WERI-Rb-1 (cell line): ENCODE measurements at regions not wholly inside any gene's neighbourhood (a gene's known extent, or its start where the extent isn't known, plus 50 kb on each side); places are given as distances from the start of the nearest gene placed in this dataset.
A peak's percentile ranks its signal among the peaks of the same experiment; 100 is the strongest.

Experiments used
- DNase-seq: peaks from one replicate; pipeline ENCODE4 v3.0.0-alpha.2; 2020
- H3K27ac ChIP-seq: fragments of 250-450 bp; sonication (Bioruptor Pico); 2 replicates; pipeline ENCODE4 v1.5.1; 2020; ENCODE audit warnings: mild to moderate bottlenecking, moderate library complexity
- H3K27me3 ChIP-seq: fragments of 250-450 bp; sonication (Bioruptor Pico); 2 replicates; pipeline ENCODE4 v1.5.1; 2021; ENCODE audit warnings: mild to moderate bottlenecking, low read depth, moderate library complexity; ENCODE audit not compliant: insufficient read depth, severe bottlenecking
- H3K36me3 ChIP-seq: fragments of 250-450 bp; sonication (Bioruptor Pico); 2 replicates; pipeline ENCODE4 v1.5.1; 2020; ENCODE audit warnings: mild to moderate bottlenecking, moderate library complexity
- H3K4me3 ChIP-seq: 2 replicates; pipeline ENCODE4 v1.5.1; 2011; ENCODE audit warnings: low read depth, mild to moderate bottlenecking, control low read depth, low read length
- H3K9me3 ChIP-seq: fragments of 250-450 bp; sonication (Bioruptor Pico); 2 replicates; pipeline ENCODE4 v1.5.1; 2021; ENCODE audit warnings: mild to moderate bottlenecking, moderate library complexity; ENCODE audit not compliant: severe bottlenecking
- TF ChIP-seq, protein P1 (sequence below): IDR thresholded peaks from 2 replicates; pipeline ENCODE4 v1.5.1; 2011; ENCODE audit warnings: low read depth, mild to moderate bottlenecking, control low read depth, inconsistent platforms, low read length

DNA sequence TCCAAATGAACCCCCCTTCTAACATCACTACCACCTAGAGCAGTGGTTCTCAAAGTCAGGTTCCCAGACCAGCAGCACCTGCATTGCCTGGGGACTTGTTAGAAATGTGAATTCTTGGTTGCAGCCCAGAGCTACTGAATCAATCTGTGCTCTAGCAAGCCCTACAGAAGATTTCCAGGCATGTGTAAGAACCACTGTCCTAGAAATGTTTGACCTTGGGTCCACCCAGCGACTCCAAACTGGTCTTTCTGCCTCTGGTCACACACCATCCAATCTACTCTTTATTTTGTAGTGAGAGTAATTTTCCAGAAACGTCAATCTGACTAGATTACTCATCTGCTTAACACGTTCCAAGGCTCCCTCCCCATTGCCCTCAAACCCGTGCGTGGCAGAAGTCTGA lies 169.9 kb downstream of the HAPSTR1 start:
- Histone ChIP-seq H3K27ac (no peak overlapping the region), H3K4me3 (no peak overlapping the region), H3K36me3 (no peaks in the 10 kb centered on the region), H3K27me3 (no peaks in the 10 kb centered on the region), H3K9me3 (no peaks in the 10 kb centered on the region)
- TF ChIP-seq, protein P1, sequence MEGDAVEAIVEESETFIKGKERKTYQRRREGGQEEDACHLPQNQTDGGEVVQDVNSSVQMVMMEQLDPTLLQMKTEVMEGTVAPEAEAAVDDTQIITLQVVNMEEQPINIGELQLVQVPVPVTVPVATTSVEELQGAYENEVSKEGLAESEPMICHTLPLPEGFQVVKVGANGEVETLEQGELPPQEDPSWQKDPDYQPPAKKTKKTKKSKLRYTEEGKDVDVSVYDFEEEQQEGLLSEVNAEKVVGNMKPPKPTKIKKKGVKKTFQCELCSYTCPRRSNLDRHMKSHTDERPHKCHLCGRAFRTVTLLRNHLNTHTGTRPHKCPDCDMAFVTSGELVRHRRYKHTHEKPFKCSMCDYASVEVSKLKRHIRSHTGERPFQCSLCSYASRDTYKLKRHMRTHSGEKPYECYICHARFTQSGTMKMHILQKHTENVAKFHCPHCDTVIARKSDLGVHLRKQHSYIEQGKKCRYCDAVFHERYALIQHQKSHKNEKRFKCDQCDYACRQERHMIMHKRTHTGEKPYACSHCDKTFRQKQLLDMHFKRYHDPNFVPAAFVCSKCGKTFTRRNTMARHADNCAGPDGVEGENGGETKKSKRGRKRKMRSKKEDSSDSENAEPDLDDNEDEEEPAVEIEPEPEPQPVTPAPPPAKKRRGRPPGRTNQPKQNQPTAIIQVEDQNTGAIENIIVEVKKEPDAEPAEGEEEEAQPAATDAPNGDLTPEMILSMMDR: no peak
- DNase-seq: no peak

DNA sequence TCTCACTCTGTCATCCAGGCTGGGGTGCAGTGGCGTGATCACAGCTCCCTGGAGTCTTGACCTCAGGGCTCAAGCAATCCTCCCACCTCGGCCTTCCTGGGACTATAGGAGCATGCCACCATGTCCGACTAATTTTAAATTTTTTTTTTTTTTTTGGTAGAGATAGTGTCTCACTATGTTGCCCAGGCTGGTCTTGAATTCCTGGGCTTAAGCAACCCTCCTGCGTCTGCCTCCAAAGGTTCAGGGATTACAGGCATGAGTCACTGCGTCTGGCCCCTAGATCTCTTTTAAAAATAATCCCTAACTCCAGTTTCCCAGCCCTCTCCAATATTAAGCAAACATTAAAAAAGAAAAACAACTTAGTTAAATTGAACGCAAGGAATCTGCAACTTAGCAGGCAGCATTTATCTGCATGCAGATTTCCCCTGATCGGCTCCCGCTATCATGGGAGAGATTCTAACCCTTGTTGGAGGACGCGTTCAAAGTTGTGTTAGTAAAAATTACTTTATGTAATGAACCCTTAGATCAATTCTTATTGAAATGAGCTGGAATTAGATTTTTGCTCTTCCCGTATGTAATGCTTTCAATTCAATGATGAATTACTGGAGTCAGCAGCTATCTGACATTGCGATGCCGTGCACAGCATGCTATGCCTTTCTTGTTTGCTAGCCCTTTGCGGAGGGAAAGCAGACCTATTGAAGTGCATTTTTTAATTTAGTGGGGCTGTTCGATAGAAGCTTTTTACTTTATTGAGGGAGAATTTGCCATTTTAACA lies 171.7 kb downstream of the HAPSTR1 start:
- Histone ChIP-seq H3K27ac (peak overlapping the region; percentile 40; the same call in 1 of the 2 replicates), H3K9me3 (no peaks in the 10 kb centered on the region), H3K27me3 (no peaks in the 10 kb centered on the region), H3K4me3 (no peak overlapping the region), H3K36me3 (no peaks in the 10 kb centered on the region)
- no peak for DNase-seq
- TF ChIP-seq, protein P1: no peak

DNA sequence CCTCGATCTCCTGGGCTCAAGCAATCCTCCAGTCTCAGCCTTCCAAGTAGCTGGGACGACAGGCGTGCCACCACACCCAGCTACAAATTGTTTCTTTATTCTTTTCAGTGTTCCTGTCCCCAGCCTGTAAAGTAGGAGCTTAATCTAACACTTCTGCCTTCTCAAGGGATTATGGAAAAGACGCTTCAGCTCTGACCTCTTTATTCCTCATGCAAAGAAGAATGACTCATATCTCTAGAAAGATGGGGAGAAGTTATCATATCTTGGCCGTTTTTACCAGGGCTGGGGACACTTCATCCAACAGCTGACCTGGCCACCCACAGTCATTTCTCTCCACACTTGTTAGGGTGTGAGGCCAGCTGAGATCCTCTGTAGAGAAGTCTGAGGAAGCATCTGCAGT lies 172.6 kb downstream of the HAPSTR1 start:
- no peak for DNase-seq
- H3K27ac ChIP-seq: peak overlapping the region; percentile 40
- H3K4me3 ChIP-seq: no peak overlapping the region
- H3K9me3 ChIP-seq: no peaks in the 10 kb centered on the region
- TF ChIP-seq, protein P1: no peak
- no peaks in the 10 kb centered on the region for H3K27me3 ChIP-seq
- H3K36me3 ChIP-seq: no peaks in the 10 kb centered on the region

DNA sequence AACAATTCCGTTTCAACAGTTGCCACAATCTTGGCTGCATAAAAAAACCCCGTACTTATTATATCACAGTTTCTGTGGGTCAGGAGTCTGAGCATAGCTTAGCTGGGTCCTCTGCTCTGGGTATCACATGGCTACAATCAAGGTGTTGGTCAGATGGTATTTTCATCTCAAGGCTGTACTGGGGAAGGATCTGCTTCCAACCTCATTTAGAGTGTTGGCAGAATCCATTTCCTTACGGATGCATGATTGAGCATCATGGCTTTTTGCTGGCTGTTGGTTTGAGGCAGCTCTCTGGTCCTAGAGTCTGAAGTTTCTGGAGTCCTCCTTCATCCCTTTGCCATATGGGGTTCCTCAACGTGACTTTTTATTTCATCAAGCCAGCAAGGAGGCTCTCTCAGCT lies 177.0 kb downstream of the HAPSTR1 start:
- H3K36me3 ChIP-seq: no peaks in the 10 kb centered on the region
- TF ChIP-seq, protein P1: no peak
- H3K27me3 ChIP-seq: no peaks in the 10 kb centered on the region
- no peak overlapping the region for H3K27ac ChIP-seq
- DNase-seq: no peak
- no peak overlapping the region for H3K4me3 ChIP-seq
- H3K9me3 ChIP-seq: peaks cover 5% of the 10 kb centered on the region

DNA sequence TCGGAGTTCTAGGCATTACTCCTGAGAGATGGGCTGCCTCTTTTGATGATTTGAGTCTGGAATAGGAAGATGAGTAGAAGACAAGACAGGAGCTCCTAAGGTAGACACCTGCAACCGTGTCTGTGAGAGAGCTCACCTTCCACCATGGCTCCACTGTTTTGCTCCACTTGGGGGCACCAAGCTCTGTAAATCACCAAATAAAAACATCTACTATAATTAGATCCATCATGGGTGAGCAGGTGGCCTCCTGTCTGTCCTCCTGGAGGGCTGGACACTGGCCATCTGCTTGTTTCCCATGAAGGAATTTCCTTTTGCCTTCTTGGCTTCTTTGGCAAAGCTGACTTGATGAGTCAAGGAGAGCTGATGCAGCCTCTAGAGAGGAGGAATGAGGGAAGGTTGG lies 179.0 kb downstream of the HAPSTR1 start:
- H3K4me3 ChIP-seq: no peak overlapping the region
- H3K27me3 ChIP-seq: no peaks in the 10 kb centered on the region
- TF ChIP-seq, protein P1: peak; percentile 62
- peak; percentile 87 for DNase-seq
- peak overlapping the region; percentile 48 for H3K27ac ChIP-seq
- no peaks in the 10 kb centered on the region for H3K36me3 ChIP-seq
- H3K9me3 ChIP-seq: peaks cover 5% of the 10 kb centered on the region

DNA sequence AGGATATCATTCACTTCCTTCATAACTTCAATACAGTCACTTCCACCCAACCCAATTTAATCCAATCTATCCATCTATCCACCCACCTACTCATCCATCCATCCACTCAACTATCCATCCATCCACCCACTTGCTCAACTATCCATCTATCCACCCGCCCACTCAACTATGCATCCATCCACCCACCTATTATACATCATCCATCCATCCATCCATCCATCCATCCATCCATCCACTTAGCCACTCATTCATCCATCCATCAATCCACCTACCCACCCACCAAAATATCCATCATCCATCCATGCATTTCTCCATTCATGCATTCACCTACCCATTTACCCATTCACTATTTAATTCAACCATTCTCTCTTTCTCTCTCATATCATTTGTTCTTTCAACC lies 179.5 kb downstream of the HAPSTR1 start:
- no peaks in the 10 kb centered on the region for H3K36me3 ChIP-seq
- no peaks in the 10 kb centered on the region for H3K27me3 ChIP-seq
- H3K27ac ChIP-seq: peak overlapping the region; percentile 48
- TF ChIP-seq, protein P1: no peak
- H3K4me3 ChIP-seq: no peak overlapping the region
- H3K9me3 ChIP-seq: peaks cover 5% of the 10 kb centered on the region
- DNase-seq: no peak
